ENCODE measurements at regions not wholly inside any gene's neighbourhood (a gene's known extent, or its start where the extent isn't known, plus 50 kb on each side); places are given as distances from the start of the nearest gene placed in this dataset.

GRCh38 chr20:54706581-54706980 lies 231.2 kb downstream of the DOK5 start:
- TF ChIP-seq FOXM1 (IDR thresholded peaks at IDR 0.05; ENCODE audit: borderline replicate concordance, low read depth) (no peak), TCF12 (IDR thresholded peaks at IDR 0.05; ENCODE audit: low read depth) (no peak), REST (IDR thresholded peaks at IDR 0.05; ENCODE audit: low read depth) (no peak), YY1 (IDR thresholded peaks at IDR 0.05; ENCODE audit: low read depth) (no peak)

DNA sequence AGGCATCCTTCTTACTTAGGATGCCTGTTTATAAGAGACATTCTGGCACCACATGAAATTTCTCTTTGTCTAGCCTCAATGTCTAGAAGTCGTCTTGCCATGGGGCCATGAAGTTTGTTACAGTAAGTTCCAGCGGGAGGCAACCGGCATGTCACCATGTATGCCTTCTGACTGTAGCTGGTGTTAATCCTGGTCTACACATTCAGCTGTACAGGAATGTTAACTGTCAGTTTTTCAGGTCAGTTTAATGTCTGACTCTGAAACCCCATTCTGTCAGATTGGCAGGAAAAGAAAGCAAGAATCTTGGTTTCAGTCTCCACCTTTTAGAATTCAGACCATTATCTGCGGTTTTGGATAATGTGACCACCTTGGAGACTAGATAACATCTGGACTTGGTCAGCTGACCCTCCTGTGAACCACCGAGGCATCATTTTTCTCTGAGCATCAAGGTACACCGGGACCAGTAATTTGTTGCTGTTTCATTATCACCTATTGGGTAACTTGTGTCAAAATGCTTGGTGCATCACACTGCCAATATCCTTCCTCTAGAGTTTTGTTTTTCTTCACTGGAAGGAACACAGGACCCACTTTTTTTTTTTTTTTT lies 228.7 kb downstream of the DOK5 start:
- TF ChIP-seq REST (IDR thresholded peaks at IDR 0.05; ENCODE audit: low read depth) (no peak), ZBTB7A (IDR thresholded peaks at IDR 0.05; ENCODE audit: low read depth) (no peak), CREB1 (IDR thresholded peaks at IDR 0.05; ENCODE audit: low read depth) (no peak), YY1 (IDR thresholded peaks at IDR 0.05; ENCODE audit: low read depth) (no peak), RAD21 (IDR thresholded peaks at IDR 0.05; ENCODE audit: low read depth) (no peak), TCF12 (IDR thresholded peaks at IDR 0.05; ENCODE audit: low read depth) (no peak), EGR1 (IDR thresholded peaks at IDR 0.05) (no peak), CEBPB (IDR thresholded peaks at IDR 0.05) (no peak), TEAD4 (IDR thresholded peaks at IDR 0.05) (no peak), EP300 (IDR thresholded peaks at IDR 0.05; ENCODE audit: borderline replicate concordance) (no peak), FOXM1 (IDR thresholded peaks at IDR 0.05; ENCODE audit: borderline replicate concordance, low read depth) (no peak), NFIC (IDR thresholded peaks at IDR 0.05) (no peak), TAF1 (IDR thresholded peaks at IDR 0.05; ENCODE audit: low read depth) (no peak)
- TF ChIP-seq, protein P1, sequence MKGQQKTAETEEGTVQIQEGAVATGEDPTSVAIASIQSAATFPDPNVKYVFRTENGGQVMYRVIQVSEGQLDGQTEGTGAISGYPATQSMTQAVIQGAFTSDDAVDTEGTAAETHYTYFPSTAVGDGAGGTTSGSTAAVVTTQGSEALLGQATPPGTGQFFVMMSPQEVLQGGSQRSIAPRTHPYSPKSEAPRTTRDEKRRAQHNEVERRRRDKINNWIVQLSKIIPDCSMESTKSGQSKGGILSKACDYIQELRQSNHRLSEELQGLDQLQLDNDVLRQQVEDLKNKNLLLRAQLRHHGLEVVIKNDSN (IDR thresholded peaks at IDR 0.05), result no peak
- TF ChIP-seq, protein P2, sequence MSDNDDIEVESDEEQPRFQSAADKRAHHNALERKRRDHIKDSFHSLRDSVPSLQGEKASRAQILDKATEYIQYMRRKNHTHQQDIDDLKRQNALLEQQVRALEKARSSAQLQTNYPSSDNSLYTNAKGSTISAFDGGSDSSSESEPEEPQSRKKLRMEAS (IDR thresholded peaks at IDR 0.05), result no peak
